Ectodermal cell (in vitro differentiated cells): ENCODE measurements at regions not wholly inside any gene's neighbourhood (a gene's known extent, or its start where the extent isn't known, plus 50 kb on each side); places are given as distances from the start of the nearest gene placed in this dataset.

Experiments used
- H3K27ac ChIP-seq: 2 replicates; pipeline ENCODE4 v1.7.0; 2013; ENCODE audit warnings: mild to moderate bottlenecking, low read depth, low read length; ENCODE audit not compliant: insufficient read depth, poor library complexity, severe bottlenecking
- H3K27me3 ChIP-seq: 2 replicates; pipeline ENCODE4 v1.7.0; 2013; ENCODE audit warnings: mild to moderate bottlenecking, low read length; ENCODE audit not compliant: insufficient read depth, control insufficient read depth, poor library complexity, severe bottlenecking
- H3K36me3 ChIP-seq: one replicate; pipeline ENCODE4 v1.7.0; 2013; ENCODE audit warnings: low read length; ENCODE audit not compliant: control insufficient read depth, insufficient read depth
- H3K4me1 ChIP-seq: one replicate; pipeline ENCODE4 v1.7.0; 2013; ENCODE audit warnings: low read length; ENCODE audit not compliant: control insufficient read depth, insufficient read depth
- H3K4me3 ChIP-seq: 2 replicates; pipeline ENCODE4 v1.7.0; 2013; ENCODE audit warnings: low read depth, low read length, control low read depth; ENCODE audit not compliant: insufficient read depth
- H3K9me3 ChIP-seq: 2 replicates; pipeline ENCODE4 v1.7.0; 2013; ENCODE audit warnings: mild to moderate bottlenecking, low read length, moderate library complexity; ENCODE audit not compliant: control insufficient read depth
- WGBS, 2 experiments: methylation state at CpG; one replicate each; pipeline ENCODE4 v1.1.7; 2013; ENCODE audit warnings: missing lambda C conversion rate in 2 of 2; 5-methylcytosine and 5-hydroxymethylcytosine counted together

GRCh38 chr2:147040298-147041120 lies 804.3 kb upstream of the ACVR2A start:
- H3K27me3 ChIP-seq = no peaks in the 10 kb centered on the region
- H3K27ac ChIP-seq = no peak overlapping the region
- no peaks in the 10 kb centered on the region for H3K36me3 ChIP-seq
- 89 to 100% methylated on average over 1 of the region's 1 CpG for WGBS, 2 experiments
- H3K4me1 ChIP-seq = no peaks in the 10 kb centered on the region
- no peaks in the 10 kb centered on the region for H3K9me3 ChIP-seq
- H3K4me3 ChIP-seq = no peak overlapping the region

- H3K4me1 ChIP-seq = no peaks in the 10 kb centered on the region
- no peaks in the 10 kb centered on the region for H3K36me3 ChIP-seq
- no peaks in the 10 kb centered on the region for H3K9me3 ChIP-seq
- no peak overlapping the region for H3K27ac ChIP-seq
- no peak overlapping the region for H3K4me3 ChIP-seq
- 93 to 94% methylated on average over 3 of the region's 3 CpGs for WGBS, 2 experiments
- no peaks in the 10 kb centered on the region for H3K27me3 ChIP-seq
These were observed 807.8 kb upstream of the ACVR2A start for GRCh38 chr2:147037048-147037447.

- Histone ChIP-seq H3K9me3 (no peaks in the 10 kb centered on the region), H3K4me1 (peaks cover 11% of the 10 kb centered on the region), H3K27me3 (no peaks in the 10 kb centered on the region), H3K27ac (no peak overlapping the region), H3K4me3 (no peak overlapping the region), H3K36me3 (no peaks in the 10 kb centered on the region)
- 91 to 94% methylated on average over 1 of the region's 1 CpG for WGBS, 2 experiments
These were observed 811.8 kb upstream of the ACVR2A start for GRCh38 chr2:147033044-147033443.

GRCh38 chr2:147031897-147032296 lies 812.9 kb upstream of the ACVR2A start:
- 95 to 96% methylated on average over 2 to 3 of the region's 3 CpGs for WGBS, 2 experiments
- H3K4me3 ChIP-seq = no peak overlapping the region
- H3K36me3 ChIP-seq = no peaks in the 10 kb centered on the region
- H3K27me3 ChIP-seq = no peaks in the 10 kb centered on the region
- no peaks in the 10 kb centered on the region for H3K9me3 ChIP-seq
- H3K4me1 ChIP-seq = peaks cover 11% of the 10 kb centered on the region
- no peak overlapping the region for H3K27ac ChIP-seq

- no peak overlapping the region for H3K27ac ChIP-seq
- no peaks in the 10 kb centered on the region for H3K9me3 ChIP-seq
- 90 to 92% methylated on average over 5 to 6 of the region's 6 CpGs for WGBS, 2 experiments
These were observed 813.7 kb upstream of the ACVR2A start for GRCh38 chr2:147030966-147031720.

GRCh38 chr2:147027436-147027835 lies 817.4 kb upstream of the ACVR2A start:
- Histone ChIP-seq H3K27ac (no peak overlapping the region), H3K4me1 (peaks cover 11% of the 10 kb centered on the region), H3K4me3 (no peak overlapping the region), H3K9me3 (no peaks in the 10 kb centered on the region), H3K27me3 (no peaks in the 10 kb centered on the region), H3K36me3 (no peaks in the 10 kb centered on the region)
- WGBS, 2 experiments = 100% methylated on average over 1 of the region's 1 CpG; no CpG with 5 or more reads in 1 of the 2 experiments

More at GRCh38 chr2:147030966-147031720, 813.7 kb upstream of the ACVR2A start:
- Histone ChIP-seq H3K27me3 (no peaks in the 10 kb centered on the region), H3K36me3 (no peaks in the 10 kb centered on the region), H3K4me3 (no peak overlapping the region), H3K4me1 (peaks cover 11% of the 10 kb centered on the region)

GRCh38 chr2:147026664-147027295 lies 818.0 kb upstream of the ACVR2A start:
- Histone ChIP-seq H3K4me3 (no peak overlapping the region), H3K4me1 (peaks cover 11% of the 10 kb centered on the region), H3K36me3 (no peaks in the 10 kb centered on the region), H3K27me3 (no peaks in the 10 kb centered on the region), H3K9me3 (no peaks in the 10 kb centered on the region), H3K27ac (no peak overlapping the region)
- 91% methylated on average over 2 of the region's 2 CpGs; no CpG with 5 or more reads in 1 of the 2 experiments for WGBS, 2 experiments

- Histone ChIP-seq H3K4me1 (peaks cover 4% of the 10 kb centered on the region), H3K4me3 (no peak overlapping the region), H3K9me3 (no peaks in the 10 kb centered on the region), H3K27ac (no peak overlapping the region), H3K36me3 (no peaks in the 10 kb centered on the region), H3K27me3 (no peaks in the 10 kb centered on the region)
- 93 to 100% methylated on average over 1 of the region's 1 CpG for WGBS, 2 experiments
These were observed 818.9 kb upstream of the ACVR2A start for GRCh38 chr2:147025646-147026585.

GRCh38 chr2:147019311-147019710 lies 825.5 kb upstream of the ACVR2A start:
- Histone ChIP-seq H3K9me3 (no peaks in the 10 kb centered on the region), H3K36me3 (no peaks in the 10 kb centered on the region), H3K4me1 (no peaks in the 10 kb centered on the region), H3K27me3 (no peaks in the 10 kb centered on the region), H3K4me3 (no peak overlapping the region), H3K27ac (no peak overlapping the region)
- 93 to 95% methylated on average over 3 of the region's 3 CpGs for WGBS, 2 experiments
